OCI-LY7 (cell line): ENCODE measurements at regions not wholly inside any gene's neighbourhood (a gene's known extent, or its start where the extent isn't known, plus 50 kb on each side); places are given as distances from the start of the nearest gene placed in this dataset.

ENCODE experiments used
- BruUV-seq: library from RNA; stranded (reverse); fragments of 400-500 nt; replicated peaks from 2 replicates; lab custom pipeline; 2021; lab: Mats Ljungman, UMichigan
- CTCF ChIA-PET: fragments of 300-600 bp; sonication (Branson Sonifier 250); formaldehyde crosslinking; loops from one replicate; lab custom pipeline; 2022; ENCODE audit warnings: antibody characterized with exemption; ENCODE audit not compliant: unreplicated experiment; lab: Charles Lee
- POLR2A ChIA-PET: fragments of 300-600 bp; sonication (Branson Sonifier 250); formaldehyde crosslinking; loops from one replicate; lab custom pipeline; 2022; ENCODE audit warnings: antibody characterized with exemption; lab: Charles Lee
- DNase-seq: peaks from one replicate; pipeline ENCODE4 v3.0.0-alpha.2; 2015; ENCODE audit warnings: low spot score
- H2AFZ ChIP-seq: fragments of 200-600 bp; sonication (generic), shearing (Covaris generic); 2 replicates; pipeline ENCODE4 v1.6.1; 2014; ENCODE audit warnings: mild to moderate bottlenecking, antibody characterized with exemption, low read length, moderate library complexity
- H3K27ac ChIP-seq: fragments of 200-600 bp; sonication (generic); 2 replicates; pipeline ENCODE4 v1.5.1; 2014; ENCODE audit warnings: mixed run types, low read depth, mild to moderate bottlenecking, moderate library complexity, low read length, inconsistent platforms; ENCODE audit not compliant: poor library complexity, severe bottlenecking
- H3K36me3 ChIP-seq: fragments of 200-600 bp; sonication (generic); 2 replicates; pipeline ENCODE4 v1.6.1; 2014; ENCODE audit warnings: mild to moderate bottlenecking, antibody characterized with exemption, low read length, moderate library complexity, mixed read lengths; ENCODE audit not compliant: insufficient read depth
- H3K4me1 ChIP-seq: fragments of 200-600 bp; sonication (generic); 2 replicates; pipeline ENCODE4 v1.5.1; 2014; ENCODE audit warnings: mild to moderate bottlenecking, low read length; ENCODE audit not compliant: insufficient read depth, poor library complexity, severe bottlenecking
- H3K4me2 ChIP-seq: fragments of 200-600 bp; sonication (generic); 2 replicates; pipeline ENCODE4 v1.6.1; 2014; ENCODE audit warnings: mild to moderate bottlenecking, low read length
- H3K4me3 ChIP-seq: fragments of 200-600 bp; sonication (generic); 2 replicates; pipeline ENCODE4 v1.5.1; 2014; ENCODE audit warnings: mild to moderate bottlenecking, low read depth, low read length; ENCODE audit not compliant: poor library complexity, severe bottlenecking
- H3K79me2 ChIP-seq: fragments of 200-600 bp; sonication (generic); 2 replicates; pipeline ENCODE4 v1.6.1; 2016; ENCODE audit warnings: low read depth, mild to moderate bottlenecking, low read length, moderate library complexity, mixed read lengths; ENCODE audit not compliant: insufficient read depth
- H3K9me2 ChIP-seq: fragments of 200-600 bp; sonication (generic); 2 replicates; pipeline ENCODE4 v1.6.1; 2016; ENCODE audit warnings: mild to moderate bottlenecking, low read length, mixed read lengths; ENCODE audit not compliant: insufficient read depth
- H3K9me3 ChIP-seq: fragments of 200-600 bp; sonication (generic); 2 replicates; pipeline ENCODE4 v1.6.1; 2014; ENCODE audit warnings: mild to moderate bottlenecking, mixed run types, low read length, mixed read lengths
- H4K20me1 ChIP-seq: fragments of 200-600 bp; sonication (generic); 2 replicates; pipeline ENCODE4 v1.6.1; 2014; ENCODE audit warnings: mild to moderate bottlenecking, antibody characterized with exemption, low read length, moderate library complexity, mixed read lengths; ENCODE audit not compliant: insufficient read depth
- EZH2phosphoT487 ChIP-seq: fragments of 200-600 bp; sonication (generic); IDR thresholded peaks from 2 replicates; pipeline ENCODE4 v1.6.1; 2018; ENCODE audit warnings: low read depth, borderline replicate concordance, mild to moderate bottlenecking, mixed run types, antibody characterized with exemption, low read length, moderate library complexity, mixed read lengths
- intact Hi-C: fragments of 100-400 bp; cut with micrococcal nuclease; formaldehyde crosslinking; loops from one replicate; pipeline ENCODE4 v1.10.0; 2022; ENCODE audit not compliant: unreplicated experiment
- TF ChIP-seq, protein P1 (sequence below): fragments of 200-600 bp; sonication (generic); conservative IDR thresholded peaks from 2 replicates; pipeline ENCODE4 v1.5.1; 2014; ENCODE audit warnings: mild to moderate bottlenecking, antibody characterized with exemption, low read length, moderate library complexity, mixed read lengths

DNA sequence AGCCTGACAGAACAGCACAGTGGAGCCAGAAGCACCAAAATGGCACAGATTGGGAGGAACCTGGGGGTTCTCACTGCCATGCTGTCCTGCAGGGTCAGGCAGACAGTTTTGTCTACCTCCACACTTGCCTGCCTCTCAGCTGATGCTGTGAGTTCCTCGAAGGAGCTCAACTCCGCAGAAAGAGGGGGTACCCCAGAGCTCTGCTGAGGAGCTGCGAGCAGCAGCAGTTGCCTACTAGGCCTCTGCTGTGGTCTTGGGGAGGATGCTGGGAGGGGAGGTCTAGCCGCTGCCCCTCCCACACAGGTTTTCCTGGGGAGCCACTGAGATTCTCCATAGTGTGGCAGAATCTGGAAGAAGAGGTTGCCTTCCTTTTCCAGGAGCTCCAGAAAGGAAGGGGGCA, 192.5 kb downstream of the FOXD2 start:
- Histone ChIP-seq H3K4me2 (no peak overlapping the region), H3K9me2 (no peaks in the 10 kb centered on the region), H3K79me2 (no peaks in the 10 kb centered on the region), H3K9me3 (no peaks in the 10 kb centered on the region), H2AFZ (no peak overlapping the region), H3K4me3 (no peak overlapping the region), H4K20me1 (no peaks in the 10 kb centered on the region), H3K36me3 (no peaks in the 10 kb centered on the region), H3K27ac (no peak overlapping the region), H3K4me1 (no peaks in the 10 kb centered on the region)
- TF ChIP-seq, protein P1, sequence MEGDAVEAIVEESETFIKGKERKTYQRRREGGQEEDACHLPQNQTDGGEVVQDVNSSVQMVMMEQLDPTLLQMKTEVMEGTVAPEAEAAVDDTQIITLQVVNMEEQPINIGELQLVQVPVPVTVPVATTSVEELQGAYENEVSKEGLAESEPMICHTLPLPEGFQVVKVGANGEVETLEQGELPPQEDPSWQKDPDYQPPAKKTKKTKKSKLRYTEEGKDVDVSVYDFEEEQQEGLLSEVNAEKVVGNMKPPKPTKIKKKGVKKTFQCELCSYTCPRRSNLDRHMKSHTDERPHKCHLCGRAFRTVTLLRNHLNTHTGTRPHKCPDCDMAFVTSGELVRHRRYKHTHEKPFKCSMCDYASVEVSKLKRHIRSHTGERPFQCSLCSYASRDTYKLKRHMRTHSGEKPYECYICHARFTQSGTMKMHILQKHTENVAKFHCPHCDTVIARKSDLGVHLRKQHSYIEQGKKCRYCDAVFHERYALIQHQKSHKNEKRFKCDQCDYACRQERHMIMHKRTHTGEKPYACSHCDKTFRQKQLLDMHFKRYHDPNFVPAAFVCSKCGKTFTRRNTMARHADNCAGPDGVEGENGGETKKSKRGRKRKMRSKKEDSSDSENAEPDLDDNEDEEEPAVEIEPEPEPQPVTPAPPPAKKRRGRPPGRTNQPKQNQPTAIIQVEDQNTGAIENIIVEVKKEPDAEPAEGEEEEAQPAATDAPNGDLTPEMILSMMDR, result no peak
- TF ChIP-seq EZH2phosphoT487, result no peak
- intact Hi-C loops, result no loop called here
- ChIA-PET POLR2A (interaction anchor here (1.3 kb wide), 1 partner anchor 11 kb away, joined by 3 read pairs; no protein-coding TSS in a partner anchor), CTCF (no interaction called here)
- no TSS peak for BruUV-seq
- DNase-seq, result no peak

DNA sequence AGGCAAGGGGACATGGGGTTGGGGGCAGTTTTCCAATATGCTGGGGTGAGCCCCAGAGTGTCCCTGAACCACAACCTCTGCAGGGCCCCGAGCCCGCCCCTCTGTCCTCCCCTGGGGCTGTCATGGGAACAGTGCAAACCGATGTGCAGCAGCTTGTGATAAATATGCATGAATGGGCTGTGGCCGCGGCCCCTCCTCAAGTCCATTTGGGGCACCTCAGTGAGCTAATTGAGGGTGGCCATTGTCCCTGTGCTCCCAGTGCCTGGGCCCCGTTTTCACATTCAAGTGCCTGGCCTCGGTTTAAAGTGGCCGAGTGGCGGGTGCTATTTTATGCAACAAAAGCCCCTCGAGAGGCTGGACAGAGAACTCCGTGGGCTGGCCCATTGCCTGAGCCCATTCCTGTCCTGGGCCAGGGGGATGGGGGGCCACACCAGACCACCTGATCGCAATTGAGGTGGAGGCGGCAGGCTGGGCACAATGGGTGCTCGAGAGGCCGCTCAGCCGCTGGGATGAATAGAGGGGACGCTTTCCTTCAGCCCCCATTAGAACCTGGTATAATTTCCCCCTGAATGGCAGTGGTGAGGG, 193.7 kb downstream of the FOXD2 start:
- no peaks in the 10 kb centered on the region for H3K79me2 ChIP-seq
- H3K9me3 ChIP-seq, result no peaks in the 10 kb centered on the region
- no peak for DNase-seq
- no peak overlapping the region for H3K4me2 ChIP-seq
- BruUV-seq, result no TSS peak
- ChIA-PET CTCF (no interaction called here), POLR2A (interaction anchor here (0.6 to 1.3 kb wide), 2 partner anchors 12 to 1193 kb away, joined by 3 read pairs; no protein-coding TSS in a partner anchor)
- no peaks in the 10 kb centered on the region for H3K4me1 ChIP-seq
- no peak overlapping the region for H2AFZ ChIP-seq
- TF ChIP-seq, protein P1, result no peak
- no peak for TF ChIP-seq EZH2phosphoT487
- no peaks in the 10 kb centered on the region for H3K36me3 ChIP-seq
- H3K9me2 ChIP-seq, result no peaks in the 10 kb centered on the region
- no peak overlapping the region for H3K27ac ChIP-seq
- H4K20me1 ChIP-seq, result no peaks in the 10 kb centered on the region
- no peak overlapping the region for H3K4me3 ChIP-seq
- intact Hi-C loops, result no loop called here

DNA sequence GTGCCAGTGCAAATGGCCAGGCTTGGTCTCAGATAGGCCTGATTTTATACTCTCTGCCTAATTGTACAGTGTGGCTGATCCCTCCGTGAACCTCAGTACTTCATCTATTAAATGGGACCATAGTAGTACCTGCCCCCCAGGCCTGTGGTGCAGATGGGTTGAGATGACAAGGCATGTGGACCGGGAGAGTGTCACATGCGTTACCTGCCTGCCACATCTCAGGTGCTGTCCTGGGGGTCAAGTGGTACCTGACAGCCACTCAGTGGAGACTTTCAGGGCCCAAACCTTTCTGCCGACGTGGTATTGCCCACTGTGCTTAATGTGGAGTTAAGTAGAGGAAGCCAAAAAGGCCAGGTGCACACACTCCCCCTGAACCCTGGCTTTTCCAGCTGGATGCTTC, 197.3 kb downstream of the FOXD2 start:
- intact Hi-C loops, result no loop called here
- H4K20me1 ChIP-seq, result no peaks in the 10 kb centered on the region
- CTCF ChIA-PET, result no interaction called here
- no peaks in the 10 kb centered on the region for H3K9me2 ChIP-seq
- H3K27ac ChIP-seq, result no peak overlapping the region
- H3K36me3 ChIP-seq, result no peaks in the 10 kb centered on the region
- no peak overlapping the region for H3K4me3 ChIP-seq
- no peaks in the 10 kb centered on the region for H3K4me1 ChIP-seq
- H3K9me3 ChIP-seq, result no peaks in the 10 kb centered on the region
- BruUV-seq, result no TSS peak
- H3K4me2 ChIP-seq, result no peak overlapping the region
- no peak for DNase-seq
- H3K79me2 ChIP-seq, result no peaks in the 10 kb centered on the region
- TF ChIP-seq, protein P1, result no peak
- no peak for TF ChIP-seq EZH2phosphoT487
- POLR2A ChIA-PET, result no interaction called here
- no peak overlapping the region for H2AFZ ChIP-seq
